ENCODE measurements at regions not wholly inside any gene's neighbourhood (a gene's known extent, or its start where the extent isn't known, plus 50 kb on each side); places are given as distances from the start of the nearest gene placed in this dataset.

GRCh38 chr2:175743011-175743410, 259.1 kb downstream of the LNPK start:
- H3K27me3 ChIP-seq (replicated peaks; ENCODE audit: control insufficient read depth, insufficient read depth, low read length, poor library complexity, severe bottlenecking): no peaks in the 10 kb centered on the region
- H3K4me3 ChIP-seq (ENCODE audit: insufficient read depth, low read depth, low read length, poor library complexity, severe bottlenecking): no peak overlapping the region
- H3K36me3 ChIP-seq (ENCODE audit: control insufficient read depth, insufficient read depth, low read length): no peaks in the 10 kb centered on the region
- no peaks in the 10 kb centered on the region for H3K9me3 ChIP-seq (ENCODE audit: control insufficient read depth, low read length)
- H3K4me1 ChIP-seq (ENCODE audit: control insufficient read depth, insufficient read depth, low read length, poor library complexity, severe bottlenecking): no peaks in the 10 kb centered on the region
- no peak overlapping the region for H3K27ac ChIP-seq (ENCODE audit: insufficient read depth, low read length, poor library complexity, severe bottlenecking)
- DNase-seq: no peak

DNA sequence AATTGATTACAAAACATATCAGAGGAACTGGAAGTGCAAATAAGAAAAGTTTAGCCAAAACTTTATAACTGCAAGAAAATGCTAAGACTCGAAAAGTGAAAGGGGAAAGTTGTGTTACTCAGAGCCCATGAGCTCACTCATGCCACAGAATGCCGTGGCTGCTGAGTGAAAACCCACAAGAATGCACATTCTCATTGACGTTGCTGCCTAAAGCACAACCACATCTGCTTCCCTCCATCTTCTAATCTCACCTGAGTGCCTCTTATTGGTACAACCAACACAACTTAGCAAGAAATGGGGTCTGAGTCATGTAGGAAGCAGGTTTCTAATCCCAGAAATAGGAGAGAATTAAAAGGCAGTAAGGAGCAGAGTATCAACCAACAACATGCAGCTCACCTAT, 259.7 kb downstream of the LNPK start:
- H3K4me3 ChIP-seq (ENCODE audit: insufficient read depth, low read depth, low read length, poor library complexity, severe bottlenecking): no peak overlapping the region
- H3K36me3 ChIP-seq (ENCODE audit: control insufficient read depth, insufficient read depth, low read length): no peaks in the 10 kb centered on the region
- H3K9me3 ChIP-seq (ENCODE audit: control insufficient read depth, low read length): no peaks in the 10 kb centered on the region
- no peaks in the 10 kb centered on the region for H3K27me3 ChIP-seq (replicated peaks; ENCODE audit: control insufficient read depth, insufficient read depth, low read length, poor library complexity, severe bottlenecking)
- no peak overlapping the region for H3K27ac ChIP-seq (ENCODE audit: insufficient read depth, low read length, poor library complexity, severe bottlenecking)
- no peaks in the 10 kb centered on the region for H3K4me1 ChIP-seq (ENCODE audit: control insufficient read depth, insufficient read depth, low read length, poor library complexity, severe bottlenecking)
- no peak for DNase-seq

DNA sequence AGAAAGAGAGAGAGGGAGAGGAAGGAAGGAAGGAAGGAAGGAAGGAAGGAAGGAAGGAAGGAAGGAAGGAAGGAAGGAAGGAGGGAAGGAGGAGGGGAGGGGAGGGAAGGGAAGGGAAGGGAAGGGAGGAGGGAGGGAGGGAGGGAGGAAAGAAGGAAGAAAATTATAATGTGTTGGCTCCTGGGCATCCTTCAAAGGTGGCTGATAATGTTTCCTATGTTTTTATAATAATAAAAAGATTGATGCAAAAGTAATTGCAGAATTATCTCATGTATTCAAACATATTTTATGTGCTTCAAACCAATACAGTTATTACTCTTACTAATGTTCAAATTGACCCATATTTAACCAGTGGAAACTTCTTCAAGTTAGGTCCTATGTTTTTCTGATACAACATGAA, 260.9 kb downstream of the LNPK start:
- Histone ChIP-seq H3K4me1 (ENCODE audit: control insufficient read depth, insufficient read depth, low read length, poor library complexity, severe bottlenecking) (no peaks in the 10 kb centered on the region), H3K36me3 (ENCODE audit: control insufficient read depth, insufficient read depth, low read length) (no peaks in the 10 kb centered on the region), H3K9me3 (ENCODE audit: control insufficient read depth, low read length) (no peaks in the 10 kb centered on the region), H3K27ac (ENCODE audit: insufficient read depth, low read length, poor library complexity, severe bottlenecking) (no peak overlapping the region), H3K27me3 (replicated peaks; ENCODE audit: control insufficient read depth, insufficient read depth, low read length, poor library complexity, severe bottlenecking) (no peaks in the 10 kb centered on the region), H3K4me3 (ENCODE audit: insufficient read depth, low read depth, low read length, poor library complexity, severe bottlenecking) (no peak overlapping the region)
- no peak for DNase-seq

GRCh38 chr2:175737722-175738361, 264.2 kb downstream of the LNPK start:
- no peaks in the 10 kb centered on the region for H3K9me3 ChIP-seq (ENCODE audit: control insufficient read depth, low read length)
- no peak overlapping the region for H3K4me3 ChIP-seq (ENCODE audit: insufficient read depth, low read depth, low read length, poor library complexity, severe bottlenecking)
- no peaks in the 10 kb centered on the region for H3K36me3 ChIP-seq (ENCODE audit: control insufficient read depth, insufficient read depth, low read length)
- no peaks in the 10 kb centered on the region for H3K4me1 ChIP-seq (ENCODE audit: control insufficient read depth, insufficient read depth, low read length, poor library complexity, severe bottlenecking)
- no peak for DNase-seq
- H3K27me3 ChIP-seq (replicated peaks; ENCODE audit: control insufficient read depth, insufficient read depth, low read length, poor library complexity, severe bottlenecking): no peaks in the 10 kb centered on the region
- no peak overlapping the region for H3K27ac ChIP-seq (ENCODE audit: insufficient read depth, low read length, poor library complexity, severe bottlenecking)

DNA sequence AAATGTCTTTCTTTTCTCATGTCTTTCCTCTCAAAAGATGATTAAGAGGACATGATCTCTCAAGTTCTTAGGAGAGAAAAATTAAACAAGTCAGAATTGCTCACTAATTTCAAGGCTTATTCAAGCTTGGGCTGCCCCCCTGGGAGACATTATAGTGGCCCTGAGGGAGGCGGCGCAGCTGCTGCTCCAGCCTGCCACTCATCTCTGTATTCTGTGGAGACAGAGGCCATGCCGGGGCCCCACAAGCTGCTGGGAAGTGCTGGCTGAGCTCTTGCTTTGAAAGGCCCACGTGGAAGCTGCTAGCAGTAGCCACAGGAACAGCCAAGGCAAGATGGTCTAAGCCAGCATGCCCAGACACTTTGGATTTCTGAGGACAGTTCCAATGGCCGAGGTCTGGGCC, 267.4 kb downstream of the LNPK start:
- H3K4me3 ChIP-seq (ENCODE audit: insufficient read depth, low read depth, low read length, poor library complexity, severe bottlenecking): no peak overlapping the region
- no peaks in the 10 kb centered on the region for H3K27me3 ChIP-seq (replicated peaks; ENCODE audit: control insufficient read depth, insufficient read depth, low read length, poor library complexity, severe bottlenecking)
- H3K36me3 ChIP-seq (ENCODE audit: control insufficient read depth, insufficient read depth, low read length): no peaks in the 10 kb centered on the region
- no peaks in the 10 kb centered on the region for H3K4me1 ChIP-seq (ENCODE audit: control insufficient read depth, insufficient read depth, low read length, poor library complexity, severe bottlenecking)
- no peaks in the 10 kb centered on the region for H3K9me3 ChIP-seq (ENCODE audit: control insufficient read depth, low read length)
- no peak for DNase-seq
- H3K27ac ChIP-seq (ENCODE audit: insufficient read depth, low read length, poor library complexity, severe bottlenecking): no peak overlapping the region

- Histone ChIP-seq H3K36me3 (ENCODE audit: control insufficient read depth, insufficient read depth, low read length) (no peaks in the 10 kb centered on the region), H3K9me3 (ENCODE audit: control insufficient read depth, low read length) (no peaks in the 10 kb centered on the region), H3K27me3 (replicated peaks; ENCODE audit: control insufficient read depth, insufficient read depth, low read length, poor library complexity, severe bottlenecking) (no peaks in the 10 kb centered on the region), H3K4me3 (ENCODE audit: insufficient read depth, low read depth, low read length, poor library complexity, severe bottlenecking) (no peak overlapping the region), H3K4me1 (ENCODE audit: control insufficient read depth, insufficient read depth, low read length, poor library complexity, severe bottlenecking) (no peaks in the 10 kb centered on the region), H3K27ac (ENCODE audit: insufficient read depth, low read length, poor library complexity, severe bottlenecking) (no peak overlapping the region)
- no peak for DNase-seq
Observed at GRCh38 chr2:175732531-175732930, 269.5 kb downstream of the LNPK start.

GRCh38 chr2:175730050-175730449, 272.0 kb downstream of the LNPK start:
- Histone ChIP-seq H3K27me3 (replicated peaks; ENCODE audit: control insufficient read depth, insufficient read depth, low read length, poor library complexity, severe bottlenecking) (no peaks in the 10 kb centered on the region), H3K4me1 (ENCODE audit: control insufficient read depth, insufficient read depth, low read length, poor library complexity, severe bottlenecking) (no peaks in the 10 kb centered on the region), H3K27ac (ENCODE audit: insufficient read depth, low read length, poor library complexity, severe bottlenecking) (no peak overlapping the region), H3K9me3 (ENCODE audit: control insufficient read depth, low read length) (no peaks in the 10 kb centered on the region), H3K36me3 (ENCODE audit: control insufficient read depth, insufficient read depth, low read length) (no peaks in the 10 kb centered on the region), H3K4me3 (ENCODE audit: insufficient read depth, low read depth, low read length, poor library complexity, severe bottlenecking) (no peak overlapping the region)
- no peak for DNase-seq

- Histone ChIP-seq H3K4me3 (ENCODE audit: insufficient read depth, low read depth, low read length, poor library complexity, severe bottlenecking) (no peak overlapping the region), H3K27me3 (replicated peaks; ENCODE audit: control insufficient read depth, insufficient read depth, low read length, poor library complexity, severe bottlenecking) (no peaks in the 10 kb centered on the region)
Observed at GRCh38 chr2:175729049-175729706, 272.9 kb downstream of the LNPK start.

GRCh38 chr2:175728032-175728431, 274.0 kb downstream of the LNPK start:
- Histone ChIP-seq H3K36me3 (ENCODE audit: control insufficient read depth, insufficient read depth, low read length) (no peaks in the 10 kb centered on the region), H3K4me1 (ENCODE audit: control insufficient read depth, insufficient read depth, low read length, poor library complexity, severe bottlenecking) (no peaks in the 10 kb centered on the region)

More at GRCh38 chr2:175729049-175729706, 272.9 kb downstream of the LNPK start:
- no peak overlapping the region for H3K27ac ChIP-seq (ENCODE audit: insufficient read depth, low read length, poor library complexity, severe bottlenecking)
- no peaks in the 10 kb centered on the region for H3K9me3 ChIP-seq (ENCODE audit: control insufficient read depth, low read length)
- no peaks in the 10 kb centered on the region for H3K36me3 ChIP-seq (ENCODE audit: control insufficient read depth, insufficient read depth, low read length)
- DNase-seq: no peak
- no peaks in the 10 kb centered on the region for H3K4me1 ChIP-seq (ENCODE audit: control insufficient read depth, insufficient read depth, low read length, poor library complexity, severe bottlenecking)

DNA sequence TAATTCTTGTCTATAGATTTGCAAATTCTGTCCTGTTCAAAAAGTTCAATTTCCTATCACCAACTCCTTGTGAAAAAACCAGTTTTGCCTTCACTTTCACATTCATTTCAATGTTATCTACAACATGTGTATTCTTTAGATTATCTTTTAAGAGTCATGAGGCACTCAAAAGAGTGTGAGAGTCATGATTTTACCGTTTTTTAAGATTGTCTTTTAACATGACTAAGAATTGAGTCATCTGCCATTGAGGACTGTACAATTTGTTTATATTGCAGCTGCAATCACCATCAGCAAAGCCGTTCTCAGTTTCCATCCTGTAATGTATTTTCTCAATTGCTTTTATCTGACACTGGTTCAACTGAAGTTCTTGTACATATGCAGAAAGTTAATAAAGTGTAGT, 275.8 kb downstream of the LNPK start:
- DNase-seq: no peak
- Histone ChIP-seq H3K27ac (ENCODE audit: insufficient read depth, low read length, poor library complexity, severe bottlenecking) (no peak overlapping the region), H3K4me3 (ENCODE audit: insufficient read depth, low read depth, low read length, poor library complexity, severe bottlenecking) (no peak overlapping the region), H3K27me3 (replicated peaks; ENCODE audit: control insufficient read depth, insufficient read depth, low read length, poor library complexity, severe bottlenecking) (no peaks in the 10 kb centered on the region), H3K36me3 (ENCODE audit: control insufficient read depth, insufficient read depth, low read length) (no peaks in the 10 kb centered on the region), H3K4me1 (ENCODE audit: control insufficient read depth, insufficient read depth, low read length, poor library complexity, severe bottlenecking) (no peaks in the 10 kb centered on the region), H3K9me3 (ENCODE audit: control insufficient read depth, low read length) (no peaks in the 10 kb centered on the region)

More at GRCh38 chr2:175728032-175728431, 274.0 kb downstream of the LNPK start:
- no peak overlapping the region for H3K4me3 ChIP-seq (ENCODE audit: insufficient read depth, low read depth, low read length, poor library complexity, severe bottlenecking)
- H3K27me3 ChIP-seq (replicated peaks; ENCODE audit: control insufficient read depth, insufficient read depth, low read length, poor library complexity, severe bottlenecking): no peaks in the 10 kb centered on the region
- no peak for DNase-seq
- H3K27ac ChIP-seq (ENCODE audit: insufficient read depth, low read length, poor library complexity, severe bottlenecking): no peak overlapping the region
- H3K9me3 ChIP-seq (ENCODE audit: control insufficient read depth, low read length): no peaks in the 10 kb centered on the region
